DOHH2 (cell line): ENCODE measurements at regions not wholly inside any gene's neighbourhood (a gene's known extent, or its start where the extent isn't known, plus 50 kb on each side); places are given as distances from the start of the nearest gene placed in this dataset.

ENCODE experiments used
- H3F3A ChIP-seq: fragments of 200-600 bp; sonication (generic), shearing (Covaris generic); 2 replicates; pipeline ENCODE4 v1.6.0; 2016; ENCODE audit warnings: antibody characterized with exemption, mild to moderate bottlenecking; ENCODE audit not compliant: control insufficient read depth, insufficient read depth
- H3K27ac ChIP-seq: fragments of 200-600 bp; sonication (generic); 2 replicates; pipeline ENCODE4 v1.5.1; 2014; ENCODE audit warnings: low read depth, mild to moderate bottlenecking, low read length, moderate library complexity
- H3K27me3 ChIP-seq: fragments of 200-600 bp; sonication (generic); 2 replicates; pipeline ENCODE4 v1.6.1; 2014; ENCODE audit warnings: mild to moderate bottlenecking, low read length, mixed read lengths; ENCODE audit not compliant: control insufficient read depth
- H3K36me3 ChIP-seq: fragments of 200-600 bp; sonication (generic); 2 replicates; pipeline ENCODE4 v1.6.1; 2014; ENCODE audit warnings: mild to moderate bottlenecking, low read length, moderate library complexity, mixed read lengths; ENCODE audit not compliant: control insufficient read depth
- H3K4me1 ChIP-seq: fragments of 200-600 bp; sonication (generic); 2 replicates; pipeline ENCODE4 v1.6.1; 2014; ENCODE audit warnings: mild to moderate bottlenecking, low read length, mixed read lengths; ENCODE audit not compliant: control insufficient read depth
- H3K4me2 ChIP-seq: fragments of 200-600 bp; sonication (generic); 2 replicates; pipeline ENCODE4 v1.6.0; 2014; ENCODE audit warnings: mild to moderate bottlenecking, low read length, moderate library complexity
- H3K4me3 ChIP-seq: fragments of 200-600 bp; sonication (generic); 2 replicates; pipeline ENCODE4 v1.5.1; 2014; ENCODE audit warnings: mild to moderate bottlenecking, low read length, mixed read lengths
- H3K79me2 ChIP-seq: fragments of 200-600 bp; sonication (generic); 2 replicates; pipeline ENCODE4 v1.6.1; 2014; ENCODE audit warnings: mild to moderate bottlenecking, low read length, mixed read lengths; ENCODE audit not compliant: control insufficient read depth
- H3K9me2 ChIP-seq: fragments of 200-600 bp; sonication (generic); replicated peaks from 2 replicates; pipeline ENCODE4 v1.6.1; 2014; ENCODE audit warnings: mild to moderate bottlenecking, low read length, mixed read lengths; ENCODE audit not compliant: control insufficient read depth
- H3K9me3 ChIP-seq: fragments of 200-600 bp; sonication (generic); 2 replicates; pipeline ENCODE4 v1.6.1; 2014; ENCODE audit warnings: antibody characterized with exemption, low read length, mixed read lengths; ENCODE audit not compliant: control insufficient read depth, insufficient read depth
- H4K20me1 ChIP-seq: fragments of 200-600 bp; sonication (generic); 2 replicates; pipeline ENCODE4 v1.6.0; 2014; ENCODE audit warnings: low read depth, mild to moderate bottlenecking, antibody characterized with exemption, low read length, moderate library complexity; ENCODE audit not compliant: control insufficient read depth, insufficient read depth
- EZH2phosphoT487 ChIP-seq: fragments of 200-600 bp; sonication (generic); IDR thresholded peaks from 2 replicates; pipeline ENCODE4 v1.6.1; 2017; ENCODE audit warnings: borderline replicate concordance, mild to moderate bottlenecking, antibody characterized with exemption, low read length, moderate library complexity, mixed read lengths
- TF ChIP-seq, protein P1 (sequence below): fragments of 200-600 bp; sonication (generic); IDR thresholded peaks from one replicate; pipeline ENCODE4 v1.5.1; 2014; ENCODE audit warnings: antibody characterized with exemption, mild to moderate bottlenecking, low read depth, low read length; ENCODE audit not compliant: poor library complexity, severe bottlenecking

DNA sequence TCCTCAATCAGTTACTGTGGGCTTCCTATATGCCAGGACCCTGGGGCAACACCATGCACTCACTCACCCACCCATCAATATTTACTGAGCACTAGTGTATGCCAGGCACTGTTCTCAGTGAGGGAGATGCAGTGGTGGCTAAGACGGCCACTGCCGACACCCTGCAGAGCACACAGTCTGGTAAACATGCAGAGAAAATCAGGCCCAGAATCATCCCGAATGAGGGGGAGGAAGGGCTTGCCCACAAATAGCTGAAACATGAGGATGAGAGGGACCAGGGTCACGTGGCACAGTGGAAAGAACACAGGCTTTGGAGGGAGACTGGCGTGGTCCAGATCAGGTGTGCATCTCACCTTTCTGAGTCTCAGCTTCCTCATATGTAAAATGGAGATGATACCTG lies 89.2 kb upstream of the IGSF21 start:
- Histone ChIP-seq H3K4me1 (no peaks in the 10 kb centered on the region), H4K20me1 (no peaks in the 10 kb centered on the region), H3K4me2 (no peak overlapping the region), H3K27me3 (peaks cover 13% of the 10 kb centered on the region), H3K9me2 (no peaks in the 10 kb centered on the region), H3K9me3 (no peaks in the 10 kb centered on the region), H3F3A (no peaks in the 10 kb centered on the region), H3K36me3 (no peaks in the 10 kb centered on the region), H3K27ac (no peak overlapping the region), H3K4me3 (no peak overlapping the region), H3K79me2 (no peaks in the 10 kb centered on the region)
- TF ChIP-seq EZH2phosphoT487, result no peak
- TF ChIP-seq, protein P1, sequence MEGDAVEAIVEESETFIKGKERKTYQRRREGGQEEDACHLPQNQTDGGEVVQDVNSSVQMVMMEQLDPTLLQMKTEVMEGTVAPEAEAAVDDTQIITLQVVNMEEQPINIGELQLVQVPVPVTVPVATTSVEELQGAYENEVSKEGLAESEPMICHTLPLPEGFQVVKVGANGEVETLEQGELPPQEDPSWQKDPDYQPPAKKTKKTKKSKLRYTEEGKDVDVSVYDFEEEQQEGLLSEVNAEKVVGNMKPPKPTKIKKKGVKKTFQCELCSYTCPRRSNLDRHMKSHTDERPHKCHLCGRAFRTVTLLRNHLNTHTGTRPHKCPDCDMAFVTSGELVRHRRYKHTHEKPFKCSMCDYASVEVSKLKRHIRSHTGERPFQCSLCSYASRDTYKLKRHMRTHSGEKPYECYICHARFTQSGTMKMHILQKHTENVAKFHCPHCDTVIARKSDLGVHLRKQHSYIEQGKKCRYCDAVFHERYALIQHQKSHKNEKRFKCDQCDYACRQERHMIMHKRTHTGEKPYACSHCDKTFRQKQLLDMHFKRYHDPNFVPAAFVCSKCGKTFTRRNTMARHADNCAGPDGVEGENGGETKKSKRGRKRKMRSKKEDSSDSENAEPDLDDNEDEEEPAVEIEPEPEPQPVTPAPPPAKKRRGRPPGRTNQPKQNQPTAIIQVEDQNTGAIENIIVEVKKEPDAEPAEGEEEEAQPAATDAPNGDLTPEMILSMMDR, result no peak

DNA sequence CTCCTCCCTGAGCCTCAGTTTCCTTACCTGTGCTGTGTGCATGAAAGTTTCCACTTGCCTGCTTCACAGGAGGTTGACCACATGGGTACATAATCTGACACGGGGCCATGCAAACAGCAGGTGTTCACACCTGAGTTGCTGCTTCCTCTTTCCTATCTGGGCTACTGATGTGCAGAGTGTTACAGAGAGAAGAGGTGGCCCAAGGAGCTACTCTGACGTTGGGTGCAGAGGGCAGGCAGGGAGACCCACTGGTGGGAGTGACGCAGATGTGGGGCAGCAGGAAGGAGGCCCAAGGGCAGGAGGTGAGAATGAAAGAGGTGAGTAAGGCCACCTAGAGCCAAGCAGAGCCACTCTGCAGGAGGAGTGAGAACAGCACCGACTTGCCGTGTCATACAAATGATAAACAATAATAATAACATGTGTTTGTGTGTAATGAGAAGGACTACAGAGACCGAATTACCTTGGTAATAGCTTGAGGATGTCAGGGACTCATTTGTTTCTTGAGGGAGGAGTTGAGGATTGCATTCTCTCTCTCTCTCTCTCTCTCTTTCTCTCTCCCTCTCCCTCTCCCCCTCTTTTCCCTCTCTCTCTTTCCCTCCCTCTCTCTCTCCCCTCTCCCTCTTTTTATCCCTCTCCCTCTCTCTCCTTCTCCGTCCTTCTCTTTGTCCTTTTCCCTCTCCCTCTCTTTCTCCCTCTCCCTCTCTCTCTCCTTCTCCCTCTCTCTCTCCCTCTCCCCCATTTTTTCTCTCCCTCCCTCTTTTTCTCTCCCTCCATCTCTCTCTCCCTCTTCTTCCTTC lies 87.4 kb upstream of the IGSF21 start:
- no peaks in the 10 kb centered on the region for H3K9me2 ChIP-seq

DNA sequence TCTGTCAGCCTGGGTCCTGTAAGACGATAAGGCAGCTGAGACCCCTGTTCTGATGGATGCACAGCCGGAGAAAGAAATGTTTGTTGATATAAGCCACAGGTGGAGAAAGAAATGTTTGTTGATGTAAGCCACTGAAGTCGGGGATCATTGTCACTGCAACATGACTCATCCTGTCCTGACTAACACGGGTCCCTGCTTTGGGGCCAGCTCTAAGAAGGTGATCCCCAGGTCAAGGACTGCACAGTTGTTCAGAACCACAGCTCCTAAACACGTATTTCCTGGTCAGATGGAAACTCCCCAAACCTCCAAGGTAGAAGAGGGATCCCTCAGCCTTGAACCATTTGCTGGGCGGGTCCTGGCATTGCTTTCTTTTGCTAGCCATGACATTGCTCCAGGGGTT lies 86.4 kb upstream of the IGSF21 start:
- H3F3A ChIP-seq, result no peaks in the 10 kb centered on the region
- no peaks in the 10 kb centered on the region for H4K20me1 ChIP-seq
- H3K4me2 ChIP-seq, result no peak overlapping the region
- peaks cover 13% of the 10 kb centered on the region for H3K27me3 ChIP-seq
- no peak overlapping the region for H3K27ac ChIP-seq
- H3K4me3 ChIP-seq, result no peak overlapping the region
- no peaks in the 10 kb centered on the region for H3K4me1 ChIP-seq
- no peaks in the 10 kb centered on the region for H3K9me3 ChIP-seq
- H3K79me2 ChIP-seq, result no peaks in the 10 kb centered on the region
- no peaks in the 10 kb centered on the region for H3K36me3 ChIP-seq
- H3K9me2 ChIP-seq, result no peaks in the 10 kb centered on the region
- no peak for TF ChIP-seq EZH2phosphoT487
- TF ChIP-seq, protein P1, result no peak

More for the DNA sequence above, 87.4 kb upstream of the IGSF21 start:
- Histone ChIP-seq H3K4me1 (no peaks in the 10 kb centered on the region), H3K4me3 (no peak overlapping the region), H3K79me2 (no peaks in the 10 kb centered on the region), H3F3A (no peaks in the 10 kb centered on the region), H3K27ac (no peak overlapping the region), H4K20me1 (no peaks in the 10 kb centered on the region), H3K9me3 (no peaks in the 10 kb centered on the region), H3K27me3 (peaks cover 13% of the 10 kb centered on the region), H3K36me3 (no peaks in the 10 kb centered on the region), H3K4me2 (no peak overlapping the region)
- no peak for TF ChIP-seq EZH2phosphoT487
- TF ChIP-seq, protein P1, result no peak
